T-cell (primary cell): ENCODE measurements at regions not wholly inside any gene's neighbourhood (a gene's known extent, or its start where the extent isn't known, plus 50 kb on each side); places are given as distances from the start of the nearest gene placed in this dataset.
A peak's percentile ranks its signal among the peaks of the same experiment; 100 is the strongest.

Source experiments
- ATAC-seq, 4 experiments: fragments of 200-7000 bp in 3 of 4; fragments of 150-1000 bp in 1 of 4; cut with Tn5 transposase; replicated peaks in 1 of 4; 1 replicate in 3 of 4; 2 replicates in 1 of 4; pipeline ENCODE4 v1.10.0; 2021; ENCODE audit warnings: moderate library complexity in 3 of 4, mild to moderate bottlenecking in 2 of 4, moderate number of reproducible peaks in 1 of 4
- CTCF ChIA-PET, 2 donors: fragments of 300-600 bp; sonication (Branson Sonifier 250); formaldehyde crosslinking; loops; one replicate each; lab custom pipeline; 2022; ENCODE audit warnings: antibody characterized with exemption in 2 of 2; lab: Charles Lee
- POLR2A ChIA-PET, 2 donors: fragments of 300-600 bp; sonication (Branson Sonifier 250); formaldehyde crosslinking; loops; one replicate each; lab custom pipeline; 2022; ENCODE audit warnings: antibody characterized with exemption in 2 of 2; lab: Charles Lee
- DNase-seq, 35 experiments: peaks; one replicate each; pipeline versions ENCODE4 v3.0.0 to v3.0.0-alpha.2; 2013 to 2023
- H3K27ac ChIP-seq: one replicate; pipeline ENCODE4 v1.5.1; 2013; ENCODE audit warnings: low read length
- H3K27me3 ChIP-seq, 2 experiments: replicated peaks in 1 of 2; 1 replicate in 1 of 2; 2 replicates in 1 of 2; pipeline versions ENCODE4 v1.6.1 to v1.7.0; 2013; ENCODE audit warnings: low read length in 1 of 2, mixed read lengths in 1 of 2; ENCODE audit not compliant: control insufficient read depth in 2 of 2, insufficient read depth in 2 of 2; ENCODE audit errors: extremely low read depth in 1 of 2
- H3K36me3 ChIP-seq, 2 donors: 1 replicate in 1 of 2; 2 replicates in 1 of 2; pipeline versions ENCODE4 v1.6.1 to v1.7.0; 2013; ENCODE audit warnings: low read length in 1 of 2; ENCODE audit not compliant: control insufficient read depth in 2 of 2, insufficient read depth in 1 of 2; ENCODE audit errors: extremely low read depth in 1 of 2
- H3K4me1 ChIP-seq, 2 experiments: 1 replicate in 1 of 2; 2 replicates in 1 of 2; pipeline versions ENCODE4 v1.6.1 to v1.7.0; 2013; ENCODE audit warnings: low read length in 2 of 2, mixed read lengths in 1 of 2; ENCODE audit not compliant: insufficient read depth in 2 of 2, control insufficient read depth in 1 of 2; ENCODE audit errors: extremely low read depth in 1 of 2
- H3K4me3 ChIP-seq, 2 donors: 1 replicate in 1 of 2; 2 replicates in 1 of 2; pipeline versions ENCODE4 v1.5.1 to v1.7.0; 2013; ENCODE audit warnings: mild to moderate bottlenecking in 2 of 2, low read length in 1 of 2, moderate library complexity in 1 of 2; ENCODE audit not compliant: control insufficient read depth in 1 of 2; ENCODE audit errors: extremely low read depth in 1 of 2
- H3K9me3 ChIP-seq: 2 replicates; pipeline ENCODE4 v1.7.0; 2013
- H3K27ac Mint-ChIP-seq, 2 donors: one replicate each; pipeline ENCODE4 v1.8.0; 2020 to 2021; ENCODE audit warnings: mild to moderate bottlenecking in 2 of 2, mixed read lengths in 2 of 2
- H3K27me3 Mint-ChIP-seq, 2 donors: one replicate each; pipeline ENCODE4 v1.8.0; 2021 to 2022; ENCODE audit warnings: mixed read lengths in 2 of 2
- H3K36me3 Mint-ChIP-seq: one replicate; pipeline ENCODE4 v1.8.0; 2021; ENCODE audit warnings: mixed read lengths
- H3K4me1 Mint-ChIP-seq, 3 donors: one replicate each; pipeline ENCODE4 v1.8.0; 2020 to 2022; ENCODE audit warnings: mixed read lengths in 3 of 3, mild to moderate bottlenecking in 1 of 3
- H3K4me3 Mint-ChIP-seq, 3 donors: one replicate each; pipeline ENCODE4 v1.8.0; 2020 to 2022; ENCODE audit warnings: mild to moderate bottlenecking in 3 of 3, mixed read lengths in 3 of 3, moderate library complexity in 3 of 3
- H3K9me3 Mint-ChIP-seq, 3 donors: one replicate each; pipeline ENCODE4 v1.8.0; 2020 to 2022; ENCODE audit warnings: mixed read lengths in 3 of 3
- WGBS: methylation state at CpG from one replicate; pipeline ENCODE4 v1.1.5; 2013; ENCODE audit warnings: missing lambda C conversion rate; ENCODE audit not compliant: insufficient coverage; 5-methylcytosine and 5-hydroxymethylcytosine counted together

DNA sequence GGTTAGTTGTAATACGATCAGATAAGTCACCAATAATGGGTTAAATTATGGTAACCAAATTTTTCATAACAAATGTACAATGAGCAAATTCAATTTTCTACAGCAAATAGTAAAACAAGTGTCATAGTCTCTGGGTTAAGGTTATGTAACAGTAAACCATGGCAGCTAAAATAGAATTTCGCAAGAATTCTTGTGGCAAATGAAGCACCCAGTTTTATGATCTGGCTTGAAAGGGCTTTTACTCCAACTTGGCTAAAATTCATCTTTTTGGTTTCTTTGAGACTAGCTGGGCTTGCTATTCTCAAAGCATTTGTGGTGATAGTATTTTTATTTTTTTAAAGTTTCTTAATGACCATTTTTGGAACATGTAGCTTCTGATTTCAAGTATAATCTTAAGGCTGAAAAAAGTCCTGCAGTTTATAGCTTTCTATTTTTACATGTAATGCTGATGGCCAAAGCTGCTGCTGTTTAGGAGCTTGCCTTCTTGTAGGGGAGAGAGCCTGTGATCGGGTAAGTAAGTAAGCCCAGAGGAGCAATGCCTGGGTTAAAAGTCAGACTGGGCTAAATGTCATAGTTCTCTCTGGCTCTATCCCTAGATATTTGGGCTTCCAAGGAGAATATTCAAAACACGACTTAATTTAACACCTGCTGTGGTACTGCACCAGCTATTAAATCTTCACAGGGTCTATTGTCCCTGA is 55.5 kb upstream of the SYPL1 start:
- no peak overlapping the region for H3K27ac ChIP-seq
- H3K27me3 Mint-ChIP-seq = peaks cover 6 to 8% of the 10 kb centered on the region in 2 donors
- ATAC-seq (no peak), DNase-seq (no peak)
- peaks cover 0 to 8% of the 10 kb centered on the region in 2 experiments for H3K27me3 ChIP-seq
- peaks cover 3 to 9% (median 8%) of the 10 kb centered on the region in 3 donors for H3K9me3 Mint-ChIP-seq
- H3K4me3 Mint-ChIP-seq = no peak overlapping the region
- H3K4me1 Mint-ChIP-seq = no peaks in the 10 kb centered on the region
- no peaks in the 10 kb centered on the region for H3K4me1 ChIP-seq
- H3K36me3 Mint-ChIP-seq = peaks cover 8% of the 10 kb centered on the region
- H3K9me3 ChIP-seq = no peaks in the 10 kb centered on the region
- H3K4me3 ChIP-seq = no peak overlapping the region
- H3K36me3 ChIP-seq = no peaks in the 10 kb centered on the region
- WGBS = 100% methylated on average over 1 of the region's 4 CpGs
- no peak overlapping the region for H3K27ac Mint-ChIP-seq
- CTCF ChIA-PET = interaction anchor here (0.5 to 4.5 kb wide), 11 partner anchors 9 to 676 kb away, joined by 3 to 21 read pairs (median 3); no protein-coding TSS in a partner anchor
- POLR2A ChIA-PET = no interaction called here

DNA sequence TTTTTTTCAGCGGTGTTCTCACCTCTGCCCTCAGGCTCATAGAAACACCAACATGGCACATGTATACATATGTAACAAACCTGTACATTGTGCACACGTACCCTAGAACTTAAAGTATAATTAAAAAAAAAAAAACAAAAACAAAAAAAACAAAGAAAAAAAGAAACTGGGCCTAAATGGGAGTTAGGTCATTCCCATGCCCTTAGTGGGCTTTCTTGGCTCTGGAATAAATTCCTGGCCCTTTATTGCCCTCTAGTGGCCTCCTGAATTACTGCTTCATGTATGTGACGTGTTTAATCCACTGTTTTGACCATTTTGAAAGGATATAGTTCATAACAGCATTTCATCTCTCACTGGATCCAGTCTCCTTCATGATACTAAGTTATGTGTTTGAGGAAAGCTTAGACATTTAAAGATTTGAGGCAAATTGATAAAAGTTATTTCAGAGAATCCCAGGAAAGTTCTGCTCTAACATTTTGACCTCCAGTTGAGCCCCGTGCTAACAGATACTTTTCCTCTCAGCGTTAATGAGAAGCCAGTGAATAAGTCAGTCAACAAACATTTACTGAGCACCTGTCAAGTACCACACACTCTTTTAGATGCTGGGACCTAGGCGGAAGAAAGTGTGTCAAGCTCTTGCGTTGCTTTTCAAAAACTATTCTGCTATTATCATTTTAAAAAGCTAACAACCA is 54.7 kb upstream of the SYPL1 start:
- ATAC-seq = peak in 1 of 4 experiments; percentile 43
- DNase-seq = peak in 12 of 35 experiments; percentile 9 to 71 (median 16)
- Mint-ChIP-seq H3K27me3 (peaks cover 7 to 9% of the 10 kb centered on the region in 2 donors), H3K4me3 (no peak overlapping the region), H3K9me3 (peaks cover 3 to 9% (median 8%) of the 10 kb centered on the region in 3 donors), H3K4me1 (no peaks in the 10 kb centered on the region), H3K27ac (peak overlapping the region in 1 of 2 donors; percentile 19), H3K36me3 (peaks cover 8% of the 10 kb centered on the region)
- Histone ChIP-seq H3K36me3 (no peaks in the 10 kb centered on the region), H3K9me3 (no peaks in the 10 kb centered on the region), H3K27ac (no peak overlapping the region), H3K27me3 (peaks cover 0 to 10% of the 10 kb centered on the region in 2 experiments), H3K4me1 (no peaks in the 10 kb centered on the region), H3K4me3 (no peak overlapping the region)
- ChIA-PET POLR2A (no interaction called here), CTCF (interaction anchor here (0.5 to 4.5 kb wide), 13 partner anchors 10 to 675 kb away, joined by 3 to 21 read pairs (median 3); no protein-coding TSS in a partner anchor)
- WGBS = 100% methylated on average over 2 of the region's 7 CpGs

DNA sequence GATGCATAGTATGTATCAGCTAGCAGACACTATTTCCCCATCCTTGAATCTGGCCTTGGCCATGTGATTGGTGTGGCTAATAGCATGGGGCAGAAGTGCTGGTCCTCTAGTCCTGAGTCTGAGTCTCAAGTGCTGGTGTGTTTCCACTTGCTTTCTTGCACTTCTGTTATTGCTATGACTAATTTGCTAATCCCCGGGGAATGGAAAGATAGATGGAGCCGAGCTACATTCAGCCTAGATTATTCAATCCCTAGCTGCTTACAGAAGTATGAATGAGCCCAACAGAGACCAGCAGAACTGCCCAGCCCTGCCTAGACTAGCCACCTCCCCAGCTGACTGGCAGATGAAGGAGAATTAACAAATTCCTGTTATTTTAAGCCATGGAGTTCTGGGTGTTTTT is 53.2 kb upstream of the SYPL1 start:
- H3K9me3 ChIP-seq = no peaks in the 10 kb centered on the region
- H3K27me3 ChIP-seq = peaks cover 0 to 10% of the 10 kb centered on the region in 2 experiments
- ChIA-PET POLR2A (interaction anchor here in 1 of 2 donors (0.7 kb wide), 1 partner anchor 798 kb away, joined by 15 read pairs; no protein-coding TSS in a partner anchor), CTCF (interaction anchor here (0.5 to 4.5 kb wide), 11 partner anchors 11 to 406 kb away, joined by 3 to 21 read pairs (median 5); no protein-coding TSS in a partner anchor)
- Mint-ChIP-seq H3K9me3 (peaks cover 3 to 9% (median 8%) of the 10 kb centered on the region in 3 donors), H3K36me3 (peaks cover 8% of the 10 kb centered on the region), H3K4me1 (no peaks in the 10 kb centered on the region), H3K27me3 (peaks cover 14 to 15% of the 10 kb centered on the region in 2 donors), H3K27ac (no peak overlapping the region), H3K4me3 (no peak overlapping the region)
- DNase-seq (no peak), ATAC-seq (no peak)
- no peak overlapping the region for H3K27ac ChIP-seq
- 83% methylated on average over 2 of the region's 2 CpGs for WGBS
- no peaks in the 10 kb centered on the region for H3K4me1 ChIP-seq
- no peak overlapping the region for H3K4me3 ChIP-seq
- no peaks in the 10 kb centered on the region for H3K36me3 ChIP-seq

DNA sequence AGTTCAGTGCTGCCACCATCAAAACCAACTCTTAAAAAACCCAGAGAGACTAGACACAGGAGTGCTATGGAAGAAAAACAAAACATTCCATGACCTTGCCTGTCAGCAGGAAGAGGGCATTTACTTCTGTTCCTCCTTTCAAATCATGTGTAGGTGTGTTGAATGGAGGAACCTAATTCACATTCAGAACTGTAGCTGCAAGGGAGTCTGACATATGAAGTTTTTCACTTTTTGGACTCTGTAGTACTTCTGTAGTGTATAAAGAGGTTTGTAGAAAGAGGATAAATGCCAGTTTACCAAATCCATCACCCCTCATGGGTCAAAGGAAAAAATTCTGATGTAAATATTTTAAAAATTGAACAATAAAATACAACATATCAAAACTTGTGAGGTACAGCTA is 51.1 kb upstream of the SYPL1 start:
- peaks cover 3 to 9% (median 8%) of the 10 kb centered on the region in 3 donors for H3K9me3 Mint-ChIP-seq
- Histone ChIP-seq H3K4me3 (no peak overlapping the region), H3K36me3 (no peaks in the 10 kb centered on the region), H3K4me1 (no peaks in the 10 kb centered on the region), H3K9me3 (no peaks in the 10 kb centered on the region), H3K27me3 (peaks cover 0 to 5% of the 10 kb centered on the region in 2 experiments), H3K27ac (no peak overlapping the region)
- no peaks in the 10 kb centered on the region for H3K4me1 Mint-ChIP-seq
- peaks cover 8% of the 10 kb centered on the region for H3K36me3 Mint-ChIP-seq
- ATAC-seq (no peak), DNase-seq (no peak)
- H3K27me3 Mint-ChIP-seq = peaks cover 20% of the 10 kb centered on the region in 2 donors
- no peak overlapping the region for H3K27ac Mint-ChIP-seq
- no peak overlapping the region for H3K4me3 Mint-ChIP-seq
- POLR2A ChIA-PET = interaction anchor here in 1 of 2 donors (0.6 kb wide), 1 partner anchor 68 kb away, joined by 3 read pairs; no protein-coding TSS in a partner anchor
- CTCF ChIA-PET = interaction anchor here (0.8 to 1.7 kb wide), 4 partner anchors 9 to 237 kb away, joined by 4 to 8 read pairs (median 5); no protein-coding TSS in a partner anchor
